RPMI7951 (cell line): ENCODE measurements at regions not wholly inside any gene's neighbourhood (a gene's known extent, or its start where the extent isn't known, plus 50 kb on each side); places are given as distances from the start of the nearest gene placed in this dataset.
"Not testable (repeated sequence)": the region's sequence is repeated elsewhere in the genome, so short reads cannot be mapped to it uniquely, and the experiment has no call there.

ENCODE experiments used
- DNase-seq: peaks from one replicate; pipeline ENCODE4 v3.0.0-alpha.2; 2012; ENCODE audit warnings: low read depth

GRCh38 chr13:80552851-80553440 lies 212.0 kb upstream of the SPRY2 start:
- DNase-seq = no peak

GRCh38 chr13:80551650-80552497 lies 210.9 kb upstream of the SPRY2 start:
- no peak for DNase-seq

GRCh38 chr13:80550971-80551441 lies 210.1 kb upstream of the SPRY2 start:
- DNase-seq = no peak

GRCh38 chr13:80548915-80549314 lies 208.0 kb upstream of the SPRY2 start:
- DNase-seq = no peak

- DNase-seq = no peak
These were observed 207.2 kb upstream of the SPRY2 start for GRCh38 chr13:80547885-80548825.

- DNase-seq = no peak
These were observed 206.4 kb upstream of the SPRY2 start for GRCh38 chr13:80547341-80547740.

DNA sequence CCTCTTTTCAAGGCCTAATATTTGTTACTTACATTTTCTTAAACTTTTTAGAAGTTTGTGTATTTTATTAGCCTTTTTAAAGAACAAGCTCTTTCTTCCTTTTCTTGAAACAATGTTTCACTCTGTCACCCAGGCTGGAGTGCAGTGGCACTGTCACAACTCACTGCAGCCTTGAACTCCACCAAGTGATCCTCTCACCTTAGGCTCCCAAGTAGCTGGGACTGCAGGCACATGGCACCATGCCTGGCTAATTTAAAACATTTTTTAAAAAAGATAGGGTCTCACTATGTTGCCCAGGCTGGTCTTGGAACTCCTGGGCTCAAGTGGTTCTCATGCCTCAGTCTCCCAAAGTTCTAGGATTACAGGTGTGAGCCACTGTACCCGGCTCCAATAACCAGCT lies 192.2 kb upstream of the SPRY2 start:
- no peak for DNase-seq

DNA sequence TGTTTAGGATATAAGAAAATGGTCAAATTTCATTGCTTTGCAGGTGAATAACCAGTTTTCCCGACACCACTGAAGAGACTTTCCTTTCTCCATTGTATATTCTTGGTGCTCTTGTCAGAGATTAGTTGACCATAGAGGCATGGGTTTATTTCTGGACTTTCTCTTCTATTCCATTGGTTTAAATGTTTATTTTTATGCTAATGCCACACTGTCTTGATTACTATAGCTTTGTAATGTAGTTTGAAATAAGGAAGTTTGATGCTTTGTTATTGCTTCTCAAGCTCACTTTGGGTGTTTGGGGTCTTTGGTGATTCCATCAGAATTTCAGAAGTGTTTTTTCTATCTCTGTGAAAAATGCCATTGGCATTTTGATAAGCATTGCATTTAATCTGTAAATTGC lies 190.0 kb upstream of the SPRY2 start:
- no peak for DNase-seq

DNA sequence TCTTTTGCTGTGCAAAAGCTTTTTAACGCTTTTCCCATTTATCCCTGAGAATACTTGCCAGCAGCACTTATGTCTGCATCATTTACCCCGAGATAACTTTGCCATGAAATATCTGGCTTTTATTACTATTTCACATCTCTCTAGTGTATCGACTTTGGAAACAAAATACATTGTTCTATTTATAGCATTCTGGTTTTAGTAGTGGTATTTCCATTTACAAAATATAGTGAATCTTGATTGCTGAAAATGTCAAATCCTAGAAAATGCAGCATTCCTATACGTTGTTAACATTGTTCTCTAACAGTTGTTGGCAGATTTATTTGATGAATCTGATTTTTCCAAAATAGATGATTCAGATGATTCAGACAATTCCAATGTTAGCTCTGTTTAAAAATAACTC lies 189.3 kb upstream of the SPRY2 start:
- no peak for DNase-seq

GRCh38 chr13:80529734-80530133 lies 188.8 kb upstream of the SPRY2 start:
- DNase-seq = no peak

GRCh38 chr13:80528733-80529132 lies 187.8 kb upstream of the SPRY2 start:
- DNase-seq = no peak

DNA sequence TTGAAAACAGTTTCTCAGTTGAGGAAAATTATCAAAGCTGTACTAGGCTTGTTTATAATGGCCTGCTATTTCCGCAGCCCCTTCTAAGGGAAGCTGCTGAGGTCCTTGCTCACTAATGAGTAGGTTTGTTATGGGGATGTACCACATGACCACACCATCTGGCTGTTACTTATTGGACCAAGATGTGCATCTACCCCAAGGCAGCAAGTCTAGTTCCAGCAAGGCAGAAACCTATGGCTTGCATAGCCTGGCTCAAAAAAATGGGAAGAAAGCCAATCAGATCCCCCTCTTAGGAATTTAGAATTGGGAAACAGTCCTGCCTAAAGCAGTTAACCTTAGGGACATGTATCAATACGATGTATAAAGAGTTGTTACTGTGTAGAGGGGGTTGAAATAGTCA lies 186.5 kb upstream of the SPRY2 start:
- DNase-seq = no peak

- no peak for DNase-seq
These were observed 183.7 kb upstream of the SPRY2 start for GRCh38 chr13:80524447-80525215.

DNA sequence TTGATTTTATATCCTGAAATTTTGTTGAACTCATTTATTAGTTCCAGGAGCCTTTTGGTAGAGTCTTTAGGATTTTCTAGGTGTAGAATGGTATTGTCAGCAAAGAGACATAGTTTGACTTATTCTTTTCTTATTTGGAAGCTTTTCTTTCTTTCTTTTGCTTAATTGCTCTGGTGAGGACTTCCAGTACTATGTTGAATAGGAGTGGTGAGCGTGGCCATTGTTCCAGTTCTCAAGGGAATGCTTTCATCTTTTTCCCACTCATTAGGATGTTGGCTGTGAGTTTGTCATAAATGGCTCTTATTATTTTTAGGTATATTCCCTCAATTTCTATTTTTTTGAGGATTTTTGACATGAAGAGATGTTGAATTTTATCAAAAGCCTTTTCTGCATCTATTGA lies 182.2 kb upstream of the SPRY2 start:
- no peak for DNase-seq

DNA sequence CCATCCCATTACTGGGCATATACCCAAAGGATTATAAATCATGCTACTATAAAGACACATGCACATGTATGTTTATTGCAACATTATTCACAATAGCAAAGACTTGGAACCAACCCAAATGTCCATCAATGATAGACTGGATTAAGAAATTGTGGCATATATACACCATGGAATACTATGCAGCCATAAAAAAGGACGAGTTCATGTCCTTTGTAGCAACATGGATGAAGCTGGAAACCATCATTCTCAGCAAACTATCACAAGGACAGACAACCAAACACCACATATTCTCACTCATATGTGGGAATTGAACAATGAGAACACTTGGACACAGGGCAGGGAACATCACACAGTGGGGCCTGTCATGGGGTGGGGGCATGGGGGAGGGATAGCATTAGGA lies 181.5 kb upstream of the SPRY2 start:
- DNase-seq = not testable (repeated sequence)

- DNase-seq = no peak
These were observed 176.0 kb upstream of the SPRY2 start for GRCh38 chr13:80516818-80517348.

GRCh38 chr13:80515296-80515695 lies 174.4 kb upstream of the SPRY2 start:
- DNase-seq = no peak

GRCh38 chr13:80513196-80513595 lies 172.3 kb upstream of the SPRY2 start:
- no peak for DNase-seq

- no peak for DNase-seq
These were observed 169.8 kb upstream of the SPRY2 start for GRCh38 chr13:80510686-80511085.

GRCh38 chr13:80509264-80509663 lies 168.3 kb upstream of the SPRY2 start:
- DNase-seq = no peak

- DNase-seq = no peak
These were observed 167.1 kb upstream of the SPRY2 start for GRCh38 chr13:80508031-80508430.
